GM13977 (cell line): ENCODE measurements at regions not wholly inside any gene's neighbourhood (a gene's known extent, or its start where the extent isn't known, plus 50 kb on each side); places are given as distances from the start of the nearest gene placed in this dataset.

Experiments used
- DNase-seq: peaks from one replicate; pipeline ENCODE4 v3.0.0; 2012; ENCODE audit warnings: low spot score
- CTCF ChIP-seq: IDR thresholded peaks from 2 replicates; pipeline ENCODE4 v1.5.1; 2012; ENCODE audit warnings: mild to moderate bottlenecking, control low read depth; ENCODE audit not compliant: insufficient read depth; ENCODE audit errors: extremely low read depth, missing control alignments
- in situ Hi-C: fragments of 300-500 bp; cut with MboI; formaldehyde crosslinking; loops from one replicate; pipeline ENCODE4 v1.12.0; 2022; ENCODE audit warnings: low sequenced_read_pairs, low pct_unique_long_range_greater_than_20kb, mixed read lengths, inconsistent platforms; ENCODE audit not compliant: unreplicated experiment

GRCh38 chr2:107684421-107684820, 142.3 kb upstream of the RGPD4 start:
- no peak for TF ChIP-seq CTCF
- in situ Hi-C loops = no loop called here

GRCh38 chr2:107685421-107685986, 141.2 kb upstream of the RGPD4 start:
- in situ Hi-C loops = no loop called here
- DNase-seq = no peak

More at GRCh38 chr2:107684421-107684820, 142.3 kb upstream of the RGPD4 start:
- no peak for DNase-seq

GRCh38 chr2:107687073-107687472, 139.6 kb upstream of the RGPD4 start:
- DNase-seq = no peak
- no peak for TF ChIP-seq CTCF
- in situ Hi-C loops = no loop called here

More at GRCh38 chr2:107685421-107685986, 141.2 kb upstream of the RGPD4 start:
- no peak for TF ChIP-seq CTCF

GRCh38 chr2:107688135-107688534, 138.6 kb upstream of the RGPD4 start:
- in situ Hi-C loops = no loop called here
- TF ChIP-seq CTCF = no peak
- no peak for DNase-seq

GRCh38 chr2:107693604-107694003, 133.1 kb upstream of the RGPD4 start:
- no peak for DNase-seq
- in situ Hi-C loops = no loop called here
- no peak for TF ChIP-seq CTCF

GRCh38 chr2:107694667-107695066, 132.0 kb upstream of the RGPD4 start:
- in situ Hi-C loops = no loop called here
- TF ChIP-seq CTCF = no peak

GRCh38 chr2:107697385-107697784, 129.3 kb upstream of the RGPD4 start:
- in situ Hi-C loops = no loop called here
- no peak for TF ChIP-seq CTCF
- no peak for DNase-seq

More at GRCh38 chr2:107694667-107695066, 132.0 kb upstream of the RGPD4 start:
- DNase-seq = no peak
